ENCODE measurements at regions not wholly inside any gene's neighbourhood (a gene's known extent, or its start where the extent isn't known, plus 50 kb on each side); places are given as distances from the start of the nearest gene placed in this dataset.

- no peak for TF ChIP-seq CTCF (IDR thresholded peaks at IDR 0.05; ENCODE audit: extremely low read depth in 1 of 2, insufficient read depth in 1 of 2, low read depth in 1 of 2, low read length in 2 of 2)
- TF ChIP-seq JUN (IDR thresholded peaks at IDR 0.05; ENCODE audit: borderline replicate concordance, insufficient read depth, insufficient read length, low read depth), result no peak
- no peak for TF ChIP-seq POLR2A (IDR thresholded peaks at IDR 0.05; ENCODE audit: low read depth, low read length)
- no peak for TF ChIP-seq MYC (IDR thresholded peaks at IDR 0.05; ENCODE audit: low read depth, low read length)
- TF ChIP-seq POLR2AphosphoS5 (IDR thresholded peaks at IDR 0.05; ENCODE audit: insufficient read depth, low read depth, low read length), result no peak
- no peak for TF ChIP-seq EZH2 (IDR thresholded peaks at IDR 0.05; ENCODE audit: borderline replicate concordance, low read depth, low read length, severe bottlenecking)
- TF ChIP-seq MAX (IDR thresholded peaks at IDR 0.05; ENCODE audit: insufficient read depth, insufficient read length), result no peak
These were observed 49.8 kb upstream of the NFE2L3 start for GRCh38 chr7:26102176-26102575.
